ENCODE measurements at regions not wholly inside any gene's neighbourhood (a gene's known extent, or its start where the extent isn't known, plus 50 kb on each side); places are given as distances from the start of the nearest gene placed in this dataset.
"Not testable (repeated sequence)": the region's sequence is repeated elsewhere in the genome, so short reads cannot be mapped to it uniquely, and the experiment has no call there.

DNA sequence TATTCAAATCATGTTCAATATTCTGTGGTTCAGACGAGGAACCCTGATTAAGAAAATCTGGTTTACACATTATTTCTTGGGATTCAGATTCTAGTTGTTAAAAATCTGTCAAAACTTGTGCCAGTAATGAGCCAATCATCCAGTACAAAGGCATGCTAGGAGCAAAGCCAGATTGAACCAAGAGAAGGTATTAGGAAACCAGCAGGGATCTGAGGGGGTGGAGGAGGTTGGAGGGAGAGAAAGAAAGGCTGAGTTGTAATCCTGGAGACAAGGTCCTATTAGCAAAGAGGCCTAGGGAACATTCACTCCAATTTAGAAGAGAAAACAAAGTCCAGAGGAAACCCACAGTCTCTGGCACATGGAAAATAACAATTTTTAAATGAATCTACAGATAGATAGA lies 352.9 kb downstream of the LTN1 start:
- DNase-seq = no peak

DNA sequence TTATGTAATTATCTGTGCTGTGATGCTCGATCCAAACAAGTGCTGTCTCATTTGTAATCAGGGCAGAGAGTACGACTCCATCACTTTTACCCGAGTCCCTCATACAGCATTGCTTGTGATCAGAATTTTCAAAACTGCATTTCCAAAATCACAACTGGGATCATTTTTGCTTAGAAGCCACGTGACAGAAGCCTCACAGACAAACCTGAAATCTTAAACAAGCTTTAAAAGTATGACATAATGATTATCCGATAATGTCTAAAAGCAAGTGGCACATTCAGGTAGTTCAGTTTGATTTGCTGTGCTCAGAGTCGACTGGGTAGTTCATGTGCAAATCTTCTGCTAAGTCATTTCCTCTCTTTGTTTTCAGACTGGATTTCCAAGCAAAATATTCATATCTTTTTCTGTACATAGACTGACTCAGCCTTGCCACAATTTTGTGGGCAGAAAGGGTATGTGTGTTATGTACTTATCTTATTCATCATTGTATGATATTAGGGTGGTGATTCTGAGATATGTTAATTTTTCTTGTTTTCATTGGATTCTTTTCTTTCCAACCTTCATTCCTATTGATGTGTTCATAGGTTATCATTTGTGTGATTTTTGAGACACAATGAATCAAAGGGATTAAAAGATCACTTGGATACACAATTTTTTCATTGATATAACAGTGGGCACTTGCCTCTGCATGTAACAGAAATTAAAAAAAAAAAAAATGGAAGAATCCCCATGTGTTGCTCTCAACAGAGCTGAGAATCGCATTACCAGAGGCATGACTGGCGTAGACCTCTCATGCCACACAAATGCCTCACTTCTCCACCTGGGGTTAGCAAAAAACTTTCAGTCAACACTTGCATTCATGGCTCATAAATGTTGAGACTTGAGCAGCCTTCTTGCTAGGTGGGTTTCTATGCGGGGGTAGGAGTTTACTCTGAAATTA lies 355.7 kb downstream of the LTN1 start:
- no peak for DNase-seq

DNA sequence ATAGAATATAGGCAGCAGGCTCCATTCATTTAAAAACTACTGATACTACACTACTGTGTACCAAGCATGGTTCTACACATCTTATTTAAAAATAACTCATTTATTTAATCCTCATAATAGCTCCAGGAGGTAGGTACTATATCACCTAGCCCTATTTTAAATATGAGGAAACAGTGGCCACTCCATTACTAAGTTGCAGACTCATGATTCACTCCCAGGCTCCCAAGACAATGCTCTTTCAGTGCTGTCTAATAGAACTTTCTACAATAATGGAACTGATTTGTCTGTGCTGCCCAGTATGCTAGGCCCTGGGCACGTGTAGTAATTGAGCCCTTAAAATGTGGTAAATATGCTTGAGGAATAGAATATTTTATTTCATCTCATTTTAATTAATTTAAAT lies 357.1 kb downstream of the LTN1 start:
- DNase-seq = no peak

DNA sequence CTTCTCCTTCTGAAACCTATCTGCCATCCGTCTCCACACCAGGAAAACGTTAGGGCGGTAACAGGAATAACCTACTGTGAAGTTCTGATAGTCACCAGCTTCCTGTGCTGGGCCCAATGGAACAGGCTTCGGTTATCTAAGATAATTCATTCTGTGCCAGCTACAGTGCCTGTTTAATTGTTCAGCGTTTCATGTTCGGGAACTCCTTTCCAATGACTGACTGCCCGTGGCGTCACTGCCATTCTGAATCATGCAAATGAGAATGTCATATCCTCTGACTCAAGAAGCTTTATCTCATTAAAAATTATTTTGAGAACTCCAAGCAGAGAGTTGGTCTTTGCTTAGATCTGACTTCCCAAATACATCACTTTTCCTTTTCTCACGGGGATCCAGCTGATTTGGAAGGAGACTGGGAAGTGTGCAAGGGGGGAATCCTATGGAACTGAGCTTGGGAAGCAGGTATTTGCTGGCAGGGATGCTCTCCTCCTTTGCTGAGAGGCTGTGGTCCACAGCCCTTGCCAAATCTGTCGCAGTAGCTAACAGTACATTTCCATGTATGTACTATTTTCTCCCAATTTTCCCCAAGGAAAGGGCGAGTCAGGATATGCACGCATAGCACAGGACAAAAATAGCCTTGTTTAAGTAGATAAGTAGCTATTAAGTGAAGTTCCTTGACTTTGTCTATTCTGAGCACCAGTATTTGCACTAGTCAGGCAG lies 358.7 kb downstream of the LTN1 start:
- DNase-seq = no peak

DNA sequence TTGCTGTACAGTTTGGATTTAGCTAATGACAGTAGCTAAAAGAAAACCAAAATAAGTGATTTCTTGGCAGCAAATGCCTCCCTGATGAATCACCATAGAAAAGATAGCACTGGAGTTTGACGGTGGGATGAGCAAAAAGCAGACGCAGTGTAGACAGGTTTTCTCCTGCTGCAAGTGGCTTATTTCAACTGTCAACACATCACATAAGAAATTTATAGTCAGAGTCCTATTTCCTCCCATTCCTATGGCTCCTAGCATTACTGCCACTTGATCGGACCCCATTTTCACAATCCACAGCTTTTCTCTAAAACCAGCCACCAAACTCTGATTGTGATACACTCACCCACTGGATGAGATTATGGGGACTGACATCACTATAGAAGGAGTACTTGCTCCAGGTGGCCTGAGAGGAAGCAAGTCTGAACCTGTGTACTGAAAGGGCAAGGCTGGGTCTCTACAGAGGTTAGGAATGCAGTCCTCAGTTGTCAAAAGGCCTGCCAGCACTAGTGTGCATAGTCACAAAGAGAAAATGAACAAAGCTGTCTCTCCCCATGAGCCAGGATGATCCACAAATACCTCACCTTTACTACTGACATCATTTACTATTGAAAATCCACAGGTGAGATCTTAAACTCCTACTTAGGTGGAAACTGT lies 359.8 kb downstream of the LTN1 start:
- DNase-seq = no peak

DNA sequence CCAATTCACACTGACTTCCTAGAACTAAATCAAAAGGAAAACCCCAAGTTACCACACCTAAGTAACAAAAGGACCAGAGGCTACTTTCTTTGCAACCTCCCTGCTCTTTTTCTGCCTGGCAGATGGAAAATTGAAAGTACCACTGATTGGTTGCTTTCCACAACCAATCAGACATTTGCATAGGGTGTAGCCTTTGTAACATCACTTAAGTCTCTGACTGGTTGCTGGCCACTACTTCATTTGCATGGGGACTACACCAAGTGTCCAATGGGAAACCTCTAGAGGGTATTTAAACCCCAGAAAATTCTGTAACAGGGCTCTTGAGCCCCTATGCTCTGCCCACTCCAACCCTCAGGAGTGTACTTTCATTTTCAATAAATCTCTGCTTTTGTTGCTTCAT lies 365.0 kb downstream of the LTN1 start:
- no peak for DNase-seq

DNA sequence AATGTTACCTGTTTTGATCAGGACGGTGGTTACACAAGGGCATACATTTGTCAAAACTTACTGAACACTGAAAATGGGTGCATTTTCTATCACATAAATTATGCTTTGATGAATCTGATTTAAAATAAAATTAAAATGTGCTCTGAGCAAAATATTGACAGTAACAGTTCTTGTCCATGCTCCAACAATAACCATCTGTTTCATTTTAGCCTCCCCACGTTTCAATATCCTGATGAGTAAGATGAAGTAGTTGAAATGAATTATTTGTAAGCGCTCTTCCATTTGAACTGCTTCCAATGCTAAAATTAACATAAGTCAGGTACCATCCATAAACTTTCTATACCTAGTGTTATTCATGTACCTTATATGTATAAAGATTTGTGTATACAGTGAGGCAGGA lies 365.4 kb downstream of the LTN1 start:
- no peak for DNase-seq

DNA sequence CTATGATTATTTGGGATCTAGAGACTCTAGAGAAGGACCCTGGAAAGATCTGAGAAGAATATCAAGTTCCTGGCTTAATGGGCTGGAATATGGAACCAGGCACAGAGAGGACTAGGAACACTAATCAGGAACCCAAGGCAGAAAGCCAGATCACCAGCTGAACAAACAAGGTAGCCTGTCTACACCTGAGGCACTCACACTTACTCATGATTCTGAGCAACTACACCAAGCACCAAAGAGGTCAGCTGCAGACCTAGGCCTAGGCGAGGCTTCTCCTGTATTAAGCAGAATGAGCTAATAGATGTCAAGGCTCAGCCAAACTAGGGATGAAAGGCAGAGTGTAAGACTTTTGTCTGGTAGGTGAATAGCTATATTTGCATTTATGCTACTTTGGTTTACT lies 368.1 kb downstream of the LTN1 start:
- DNase-seq = no peak

DNA sequence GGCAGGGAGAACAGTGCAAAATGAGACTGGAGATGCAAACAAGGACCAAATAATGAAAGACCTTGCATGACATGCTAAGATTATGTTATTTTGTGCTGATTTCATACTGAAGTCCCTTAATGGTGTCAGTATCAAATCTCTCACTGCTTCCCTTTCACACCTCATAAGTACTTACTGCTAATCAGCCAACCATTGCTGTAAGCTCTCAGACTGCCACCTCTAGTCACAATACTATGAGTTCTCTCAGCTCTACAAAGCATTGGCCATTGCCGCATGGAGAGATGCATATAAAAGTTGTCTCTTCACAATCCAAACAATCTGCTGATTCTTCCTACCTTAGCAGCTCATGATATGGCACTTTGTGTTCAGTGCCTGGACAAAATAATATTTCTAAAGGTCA lies 375.4 kb downstream of the LTN1 start:
- no peak for DNase-seq

DNA sequence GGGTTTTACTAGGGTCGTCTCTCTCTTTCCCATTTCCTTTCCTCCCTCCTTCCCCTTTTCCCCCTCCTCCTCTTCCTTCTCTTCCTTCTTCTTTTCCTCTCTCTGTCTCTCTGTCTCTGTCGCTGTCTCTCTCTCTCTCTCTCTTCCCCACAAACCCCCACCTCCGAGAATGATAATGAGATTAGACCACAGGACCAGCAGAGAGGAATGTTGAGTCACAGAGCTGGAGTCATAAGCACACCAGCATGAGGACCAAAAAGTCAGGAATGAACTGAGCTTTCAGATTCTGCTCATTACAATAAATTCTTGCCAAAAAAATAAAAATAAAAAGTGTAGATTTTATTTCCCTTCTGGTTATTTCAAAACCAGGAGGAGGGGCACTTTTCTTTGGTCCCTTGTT lies 377.4 kb downstream of the LTN1 start:
- DNase-seq = no peak

DNA sequence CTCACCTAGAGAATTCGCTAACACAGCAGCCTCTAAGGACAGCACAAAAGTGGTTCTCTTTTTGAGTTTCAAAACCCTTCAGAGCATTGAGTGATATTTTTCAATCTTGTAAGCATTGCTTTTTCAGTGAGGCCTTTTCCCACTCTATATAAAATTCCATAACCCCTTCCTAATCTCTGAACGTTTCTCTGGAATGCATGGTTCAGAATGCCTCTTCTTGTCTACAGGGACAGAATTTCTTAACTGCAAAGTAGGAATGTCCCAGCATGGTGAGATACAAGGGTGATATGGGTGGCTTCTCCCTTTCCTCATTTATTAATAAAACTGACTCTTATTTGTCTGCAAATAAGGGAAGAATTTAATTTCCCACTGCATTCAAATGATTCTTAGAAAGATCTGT lies 377.9 kb downstream of the LTN1 start:
- DNase-seq = no peak

DNA sequence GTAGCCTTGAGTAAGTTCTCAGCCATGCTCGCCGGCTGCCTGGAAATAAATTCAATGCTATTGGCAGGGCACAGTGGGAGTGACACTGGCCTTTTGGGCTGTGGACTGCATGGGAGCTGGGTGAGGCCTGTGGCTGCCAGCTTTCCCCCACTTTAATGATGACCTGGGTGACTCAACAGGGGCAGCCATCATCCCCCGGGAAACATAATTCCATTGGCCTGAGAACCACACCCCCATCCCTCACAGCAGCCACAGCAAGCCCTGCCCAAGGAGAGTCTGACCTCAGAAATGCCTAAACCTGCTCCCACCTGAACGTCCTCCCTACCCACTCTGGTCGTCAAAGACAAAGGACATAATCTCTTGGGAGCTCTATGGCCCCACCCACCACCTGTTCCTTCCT lies 384.0 kb downstream of the LTN1 start:
- no peak for DNase-seq

DNA sequence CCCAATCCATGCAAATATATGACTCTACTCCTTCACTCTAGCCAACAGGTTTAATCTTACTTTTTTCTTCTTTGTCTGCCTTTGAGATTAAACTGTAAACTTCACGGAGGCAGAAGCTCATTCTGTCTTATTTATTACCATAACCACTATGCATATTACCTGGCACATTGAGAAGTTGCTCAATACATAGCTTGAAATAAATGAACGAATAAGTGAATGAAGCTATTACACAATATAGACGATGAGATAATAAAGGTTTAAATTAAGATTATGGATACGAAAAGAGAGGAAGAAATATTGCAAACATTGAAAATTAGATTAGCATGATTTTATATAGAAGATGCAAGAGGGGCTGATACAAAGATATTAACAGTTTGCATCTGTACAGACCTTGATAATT lies 385.1 kb downstream of the LTN1 start:
- DNase-seq = no peak

DNA sequence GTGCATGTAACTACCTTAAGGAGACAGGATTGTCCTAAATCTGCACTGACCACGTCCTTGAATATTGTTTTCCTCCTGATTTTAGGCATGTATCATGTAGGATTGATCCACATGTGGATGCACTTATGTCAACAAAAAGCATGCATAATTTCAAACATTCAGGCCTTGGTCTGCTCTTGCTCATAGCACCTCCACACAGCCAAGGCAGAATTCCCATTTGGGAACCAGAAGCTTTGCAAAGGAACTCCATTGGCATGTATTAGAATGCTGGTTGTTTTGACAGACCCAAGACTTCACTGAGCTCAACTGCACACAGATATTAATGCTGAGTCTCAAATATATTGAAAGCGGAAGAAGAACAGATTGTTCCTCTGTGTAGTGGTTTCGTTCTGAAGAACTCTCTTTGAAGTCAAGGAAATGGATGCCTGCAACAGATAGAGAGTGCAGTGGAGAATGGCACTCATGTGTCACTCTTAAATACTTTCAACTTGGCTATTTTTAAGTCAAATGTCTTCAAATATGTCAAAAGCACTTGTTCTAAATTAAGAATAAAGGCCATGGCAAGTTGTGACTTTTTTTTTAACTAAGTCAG lies 387.6 kb downstream of the LTN1 start:
- DNase-seq = no peak

DNA sequence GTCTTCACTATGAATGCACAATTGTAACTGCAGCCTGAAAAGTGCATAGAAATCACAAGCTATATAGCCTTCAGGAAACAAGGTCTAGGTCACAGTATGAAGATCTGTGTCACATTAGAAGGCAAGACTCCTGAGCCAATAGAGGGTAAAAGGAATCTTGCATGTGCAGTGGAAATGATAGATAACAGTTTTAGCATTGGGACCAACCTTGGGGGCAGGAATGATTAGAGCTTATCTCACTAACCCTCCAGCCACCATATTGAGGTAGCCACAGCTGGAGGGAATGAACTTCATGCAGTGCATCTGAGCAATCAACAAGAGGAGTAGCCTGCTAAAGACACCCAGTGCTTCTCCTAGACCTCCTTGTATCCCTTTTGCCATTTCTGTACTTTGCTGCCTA lies 390.1 kb downstream of the LTN1 start:
- DNase-seq = no peak

DNA sequence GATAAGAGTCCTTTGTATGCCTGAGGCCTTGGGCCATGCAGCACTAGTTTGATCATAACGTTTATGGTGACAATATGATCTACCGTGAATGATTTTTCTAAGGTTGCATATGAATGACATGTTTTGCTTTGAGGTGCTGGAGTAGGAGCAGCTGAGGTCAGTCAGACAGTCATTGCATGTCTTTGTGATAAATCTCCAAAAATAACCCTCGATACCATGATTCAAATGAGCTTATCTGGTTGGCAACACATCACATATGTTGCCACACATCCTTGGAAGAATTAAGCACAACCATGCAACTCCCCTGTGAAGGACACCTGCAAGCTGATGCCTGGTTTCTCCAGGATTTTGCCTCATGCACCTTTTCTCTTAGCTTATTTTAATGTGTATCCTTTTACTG lies 394.5 kb downstream of the LTN1 start:
- no peak for DNase-seq

DNA sequence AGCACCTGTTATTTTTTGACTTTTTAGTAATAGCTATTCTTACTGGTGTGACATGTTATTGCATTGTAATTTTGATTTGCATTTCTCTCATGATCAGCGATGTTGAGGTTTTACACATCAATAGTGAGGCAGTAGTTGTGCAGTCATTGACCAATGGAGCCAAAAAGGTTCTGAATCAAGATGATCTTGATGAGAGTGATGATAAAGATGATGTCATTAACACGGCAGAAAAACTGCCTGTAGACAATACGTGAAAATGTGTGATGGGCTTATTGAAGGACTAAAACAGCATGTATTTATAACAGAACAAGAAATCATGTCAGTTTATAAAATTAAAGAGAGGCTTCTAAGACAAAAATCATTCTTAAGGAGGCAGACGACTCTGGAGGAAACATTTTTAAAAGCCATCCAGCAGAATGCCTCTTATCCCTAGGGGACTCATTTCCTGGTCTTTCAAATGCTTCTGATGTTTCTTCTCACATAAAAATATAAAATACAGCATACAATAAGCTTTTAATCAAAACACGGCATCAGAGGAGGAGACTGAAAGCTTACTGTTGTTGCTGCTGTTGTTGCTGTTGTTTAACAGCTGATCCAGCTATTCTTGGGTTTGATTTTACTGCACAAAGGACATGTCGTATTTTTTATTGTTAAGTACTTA lies 400.3 kb downstream of the LTN1 start:
- DNase-seq = no peak

DNA sequence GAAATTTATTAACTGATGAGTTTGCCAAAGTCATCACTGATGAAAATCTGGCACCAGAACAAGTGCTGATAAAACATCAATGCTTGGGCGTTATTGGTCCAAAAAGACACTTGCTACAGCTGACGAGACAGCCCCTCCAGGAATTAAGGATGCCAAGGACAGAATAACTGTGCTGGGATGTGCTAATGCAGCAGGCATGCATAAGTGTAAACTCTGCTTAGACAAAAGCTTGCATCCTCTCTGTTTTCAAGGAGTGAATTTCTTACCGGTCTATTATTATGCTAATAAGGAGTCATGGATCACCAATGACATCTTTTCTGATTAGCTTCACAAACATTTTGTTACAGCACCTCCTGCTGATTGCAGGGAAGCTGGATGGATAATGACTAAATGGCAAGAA lies 402.0 kb downstream of the LTN1 start:
- DNase-seq = no peak

DNA sequence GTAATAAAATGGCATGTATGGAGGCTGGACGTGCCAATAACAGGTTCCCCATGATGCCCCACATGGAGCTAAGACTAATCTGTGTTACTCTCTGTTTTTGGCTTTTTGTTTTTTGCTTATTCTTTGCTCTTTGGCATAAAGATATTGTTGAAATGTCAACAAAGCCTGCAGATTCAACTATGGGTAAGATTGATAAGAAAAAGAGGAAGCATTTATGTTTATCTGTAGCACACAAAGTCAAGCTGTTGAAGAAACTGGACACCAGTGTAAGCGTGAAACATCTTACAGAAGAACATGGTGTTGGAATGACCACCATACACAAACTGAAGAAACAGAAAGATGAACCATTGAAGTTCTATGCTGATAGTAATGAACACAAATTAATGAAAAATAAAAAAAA lies 402.7 kb downstream of the LTN1 start:
- DNase-seq = no peak

DNA sequence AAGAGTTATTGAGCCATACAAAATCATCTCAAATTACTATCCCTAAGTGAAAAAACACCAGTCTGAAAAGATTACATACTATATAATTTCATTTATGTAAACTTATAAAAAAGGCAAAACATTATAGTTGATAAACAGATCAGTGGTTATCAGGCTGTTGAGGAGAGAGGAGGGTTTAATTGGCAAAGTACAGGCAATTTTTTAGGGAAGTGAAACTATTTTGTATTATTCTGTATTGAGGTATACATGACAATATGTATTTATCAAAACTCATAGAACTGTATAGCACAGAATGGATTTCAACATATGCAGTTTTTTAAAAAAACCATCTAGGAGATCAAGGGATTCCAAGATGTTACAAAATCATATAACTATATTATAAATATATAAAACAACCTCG lies 403.7 kb downstream of the LTN1 start:
- no peak for DNase-seq

DNA sequence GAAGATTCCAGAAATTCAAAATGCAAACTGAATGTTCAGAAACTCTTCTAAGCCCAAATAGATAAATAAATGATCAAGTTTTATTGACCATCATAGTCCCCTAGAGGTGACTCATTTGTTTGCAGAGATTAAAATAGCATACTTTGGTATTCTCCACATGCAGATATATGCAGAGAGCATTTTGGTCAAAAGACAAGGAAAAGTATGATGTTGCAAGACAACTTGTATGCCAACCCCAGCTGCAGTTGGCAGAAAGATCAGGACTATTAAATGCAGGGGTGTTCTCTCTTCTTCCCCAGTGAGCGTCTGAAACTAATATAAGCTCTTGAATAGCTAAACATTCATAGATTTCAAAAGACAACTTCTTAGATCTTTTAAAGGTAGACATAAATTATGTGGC lies 404.9 kb downstream of the LTN1 start:
- no peak for DNase-seq

DNA sequence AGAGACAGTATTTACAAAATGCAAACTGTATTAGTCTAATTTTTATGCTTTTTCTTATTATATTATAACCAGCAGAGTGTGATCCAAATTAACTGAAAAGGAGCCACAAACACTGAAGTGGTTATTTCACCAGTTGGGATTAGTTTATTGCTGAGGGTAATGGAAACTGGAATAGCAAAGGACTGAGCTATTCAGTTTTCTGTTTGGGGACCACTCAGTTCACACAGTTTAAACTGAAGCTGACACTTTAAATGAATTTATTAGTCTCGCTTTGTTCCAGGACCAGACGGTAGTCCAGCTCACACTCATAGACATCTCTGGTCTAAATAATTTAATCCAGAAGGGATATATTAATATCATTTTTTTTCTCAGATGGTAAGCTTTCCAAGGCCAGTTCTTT lies 410.7 kb downstream of the LTN1 start:
- DNase-seq = no peak

DNA sequence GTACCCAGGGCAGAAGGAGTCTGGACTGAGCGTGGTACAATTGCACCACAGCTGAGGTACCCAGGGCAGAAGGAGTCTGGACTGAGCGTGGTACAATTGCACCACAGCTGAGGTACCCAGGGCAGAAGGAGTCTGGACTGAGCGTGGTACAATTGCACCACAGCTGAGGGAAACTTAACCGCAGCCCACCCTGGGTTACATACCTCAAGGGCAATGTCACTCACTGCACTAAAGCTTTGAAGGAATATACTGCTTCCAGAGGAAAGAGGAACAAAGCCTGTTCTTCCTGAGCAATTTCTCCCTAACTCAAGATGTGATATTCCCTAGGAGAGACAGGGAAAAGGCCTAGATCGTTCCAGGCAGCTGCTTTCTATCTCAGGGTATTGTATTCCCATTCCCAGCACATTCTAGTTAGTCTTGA lies 411.4 kb downstream of the LTN1 start:
- not testable (repeated sequence) for DNase-seq

All from NCI-H2081 treated with DMSO at 0.1 percent for 48 hours (cell line).